ENCODE measurements at regions not wholly inside any gene's neighbourhood (a gene's known extent, or its start where the extent isn't known, plus 50 kb on each side); places are given as distances from the start of the nearest gene placed in this dataset.

DNA sequence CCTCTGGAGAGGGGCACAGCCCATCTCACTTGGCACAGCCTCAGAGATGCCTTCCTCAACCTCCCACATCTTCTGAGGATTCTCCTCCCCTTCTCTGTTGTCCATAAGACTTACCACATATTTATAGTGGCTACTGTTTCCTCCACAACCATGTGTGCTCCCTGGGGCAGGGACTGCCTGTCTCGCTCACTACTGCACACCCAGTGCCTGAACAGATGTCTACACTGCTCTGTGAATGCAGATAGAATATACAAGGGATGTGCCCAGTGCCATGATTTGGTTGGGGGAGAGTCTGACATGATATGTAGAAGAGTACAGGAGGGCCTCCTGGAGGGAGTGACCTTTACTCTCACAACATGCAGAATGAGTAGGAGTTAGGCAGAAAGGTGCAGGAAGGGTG is 67.3 kb upstream of the ANO1 start:
- TF ChIP-seq, protein P1, sequence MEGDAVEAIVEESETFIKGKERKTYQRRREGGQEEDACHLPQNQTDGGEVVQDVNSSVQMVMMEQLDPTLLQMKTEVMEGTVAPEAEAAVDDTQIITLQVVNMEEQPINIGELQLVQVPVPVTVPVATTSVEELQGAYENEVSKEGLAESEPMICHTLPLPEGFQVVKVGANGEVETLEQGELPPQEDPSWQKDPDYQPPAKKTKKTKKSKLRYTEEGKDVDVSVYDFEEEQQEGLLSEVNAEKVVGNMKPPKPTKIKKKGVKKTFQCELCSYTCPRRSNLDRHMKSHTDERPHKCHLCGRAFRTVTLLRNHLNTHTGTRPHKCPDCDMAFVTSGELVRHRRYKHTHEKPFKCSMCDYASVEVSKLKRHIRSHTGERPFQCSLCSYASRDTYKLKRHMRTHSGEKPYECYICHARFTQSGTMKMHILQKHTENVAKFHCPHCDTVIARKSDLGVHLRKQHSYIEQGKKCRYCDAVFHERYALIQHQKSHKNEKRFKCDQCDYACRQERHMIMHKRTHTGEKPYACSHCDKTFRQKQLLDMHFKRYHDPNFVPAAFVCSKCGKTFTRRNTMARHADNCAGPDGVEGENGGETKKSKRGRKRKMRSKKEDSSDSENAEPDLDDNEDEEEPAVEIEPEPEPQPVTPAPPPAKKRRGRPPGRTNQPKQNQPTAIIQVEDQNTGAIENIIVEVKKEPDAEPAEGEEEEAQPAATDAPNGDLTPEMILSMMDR (IDR thresholded peaks at IDR 0.05 in 4 of 5, conservative IDR thresholded peaks at IDR 0.05 in 1 of 5) = no peak
- no peak for TF ChIP-seq POLR2A (IDR thresholded peaks at IDR 0.05)
